WTC11 (cell line): ENCODE measurements at regions not wholly inside any gene's neighbourhood (a gene's known extent, or its start where the extent isn't known, plus 50 kb on each side); places are given as distances from the start of the nearest gene placed in this dataset.

Experiments
- ATAC-seq: fragments of 200-7000 bp; cut with Tn5 transposase; 2 replicates; pipeline ENCODE4 v1.10.0; 2021; ENCODE audit warnings: mild to moderate bottlenecking, moderate library complexity
- CTCF ChIA-PET: fragments of 300-600 bp; sonication (Branson Sonifier 250); formaldehyde crosslinking; loops from one replicate; lab custom pipeline; 2021; ENCODE audit warnings: antibody characterized with exemption; lab: Charles Lee
- POLR2A ChIA-PET: fragments of 350-600 bp; sonication (Branson Sonifier 250); formaldehyde crosslinking; loops from one replicate; lab custom pipeline; 2021; ENCODE audit warnings: antibody characterized with exemption; lab: Charles Lee
- DNase-seq: peaks from one replicate; pipeline ENCODE4 v3.0.0; 2021; ENCODE audit warnings: low spot score
- H3K27ac Mint-ChIP-seq: 2 replicates; pipeline ENCODE4 v1.8.0; 2021; ENCODE audit warnings: mixed read lengths
- H3K27me3 Mint-ChIP-seq: 2 replicates; pipeline ENCODE4 v1.8.0; 2021; ENCODE audit warnings: low read depth, mild to moderate bottlenecking, moderate library complexity, mixed read lengths
- H3K36me3 Mint-ChIP-seq: 2 replicates; pipeline ENCODE4 v1.8.0; 2021; ENCODE audit warnings: mixed read lengths
- H3K4me1 Mint-ChIP-seq: 2 replicates; pipeline ENCODE4 v1.8.0; 2022; ENCODE audit warnings: mixed read lengths
- H3K4me3 Mint-ChIP-seq: 2 replicates; pipeline ENCODE4 v1.8.0; 2021; ENCODE audit warnings: mild to moderate bottlenecking, moderate library complexity, mixed read lengths
- H3K9me3 Mint-ChIP-seq: 2 replicates; pipeline ENCODE4 v1.8.0; 2021; ENCODE audit warnings: mixed read lengths
- ARID4B ChIP-seq: sonication (generic); formaldehyde crosslinking; IDR thresholded peaks from 2 replicates; pipeline ENCODE4 v1.8.0; 2023; ENCODE audit warnings: missing genetic modification reagents, mild to moderate bottlenecking, borderline replicate concordance
- ATF2 ChIP-seq: sonication (generic); formaldehyde crosslinking; IDR thresholded peaks from 2 replicates; pipeline ENCODE4 v1.8.1; 2022; ENCODE audit warnings: low read depth, missing genetic modification reagents, borderline replicate concordance
- CBFB ChIP-seq: sonication (generic); formaldehyde crosslinking; IDR thresholded peaks from 2 replicates; pipeline ENCODE4 v1.8.1; 2022; ENCODE audit warnings: mild to moderate bottlenecking, low read depth, missing genetic modification reagents
- CDX4 ChIP-seq: fragments of 250-450 bp; sonication (Bioruptor Pico); IDR thresholded peaks from 2 replicates; pipeline ENCODE4 v1.9.0; 2021; ENCODE audit warnings: moderate library complexity, mild to moderate bottlenecking, inconsistent platforms, borderline replicate concordance
- CREM ChIP-seq: sonication (generic); formaldehyde crosslinking; IDR thresholded peaks from 2 replicates; pipeline ENCODE4 v1.8.1; 2022; ENCODE audit warnings: mild to moderate bottlenecking, missing genetic modification reagents, moderate library complexity
- E2F4 ChIP-seq: sonication (generic); formaldehyde crosslinking; IDR thresholded peaks from 2 replicates; pipeline ENCODE4 v1.8.1; 2022; ENCODE audit warnings: low read depth, mild to moderate bottlenecking, moderate library complexity, missing genetic modification reagents, borderline replicate concordance
- ETV6 ChIP-seq: sonication (generic); formaldehyde crosslinking; IDR thresholded peaks from 2 replicates; pipeline ENCODE4 v1.8.1; 2022; ENCODE audit warnings: mild to moderate bottlenecking, missing genetic modification reagents
- FOXJ3 ChIP-seq: sonication (generic); formaldehyde crosslinking; IDR thresholded peaks from 2 replicates; pipeline ENCODE4 v1.9.0; 2021; ENCODE audit warnings: missing genetic modification reagents, mild to moderate bottlenecking, borderline replicate concordance
- GABPB1 ChIP-seq: sonication (generic); formaldehyde crosslinking; IDR thresholded peaks from 2 replicates; pipeline ENCODE4 v1.8.1; 2023; ENCODE audit warnings: mild to moderate bottlenecking, missing genetic modification reagents
- GRHL2 ChIP-seq: fragments of 250-450 bp; sonication (Bioruptor Pico); IDR thresholded peaks from 2 replicates; pipeline ENCODE4 v1.8.0; 2022; ENCODE audit warnings: mild to moderate bottlenecking, moderate library complexity; ENCODE audit not compliant: insufficient replicate concordance, severe bottlenecking
- GTF2I ChIP-seq: fragments of 250-450 bp; sonication (Bioruptor Pico); conservative IDR thresholded peaks from 2 replicates; pipeline ENCODE4 v1.4.0; 2021; ENCODE audit warnings: mild to moderate bottlenecking
- HMGA2 ChIP-seq: fragments of 250-450 bp; sonication (Bioruptor Pico); IDR thresholded peaks from 2 replicates; pipeline ENCODE4 v1.4.0; 2021; ENCODE audit warnings: mild to moderate bottlenecking, moderate library complexity
- IRF1 ChIP-seq: sonication (generic); formaldehyde crosslinking; IDR thresholded peaks from 2 replicates; pipeline ENCODE4 v1.8.0; 2023; ENCODE audit warnings: missing genetic modification reagents
- IRF2 ChIP-seq: sonication (generic); formaldehyde crosslinking; IDR thresholded peaks from 2 replicates; pipeline ENCODE4 v1.8.0; 2022; ENCODE audit warnings: low read depth, missing genetic modification reagents, borderline replicate concordance
- MXD4 ChIP-seq: fragments of 250-450 bp; sonication (Bioruptor Pico); IDR thresholded peaks from 2 replicates; pipeline ENCODE4 v1.8.0; 2021; ENCODE audit warnings: mild to moderate bottlenecking, moderate library complexity, borderline replicate concordance
- NFATC4 ChIP-seq: fragments of 250-450 bp; sonication (Bioruptor Pico); IDR thresholded peaks from 2 replicates; pipeline ENCODE4 v1.9.0; 2021; ENCODE audit warnings: mild to moderate bottlenecking
- NFYB ChIP-seq: sonication (generic); formaldehyde crosslinking; conservative IDR thresholded peaks from 2 replicates; pipeline ENCODE4 v1.8.0; 2022; ENCODE audit warnings: low read depth, missing genetic modification reagents
- NR1H2 ChIP-seq: sonication (generic); formaldehyde crosslinking; IDR thresholded peaks from 2 replicates; pipeline ENCODE4 v1.9.0; 2021; ENCODE audit warnings: mild to moderate bottlenecking, moderate library complexity, missing genetic modification reagents
- PRRX2 ChIP-seq: fragments of 250-450 bp; sonication (Bioruptor Pico); IDR thresholded peaks from 2 replicates; pipeline ENCODE4 v1.8.0; 2021; ENCODE audit warnings: mild to moderate bottlenecking
- RELA ChIP-seq: sonication (generic); formaldehyde crosslinking; IDR thresholded peaks from 2 replicates; pipeline ENCODE4 v1.8.1; 2022; ENCODE audit warnings: missing genetic modification reagents, mild to moderate bottlenecking, borderline replicate concordance
- SMAD4 ChIP-seq: sonication (generic); formaldehyde crosslinking; IDR thresholded peaks from 2 replicates; pipeline ENCODE4 v1.8.0; 2022; ENCODE audit warnings: mild to moderate bottlenecking, missing genetic modification reagents
- TCF7 ChIP-seq: sonication (generic); formaldehyde crosslinking; IDR thresholded peaks from 2 replicates; pipeline ENCODE4 v1.8.0; 2022; ENCODE audit warnings: mild to moderate bottlenecking, low read depth, missing genetic modification reagents, moderate library complexity
- TEAD1 ChIP-seq: sonication (generic); formaldehyde crosslinking; IDR thresholded peaks from 2 replicates; pipeline ENCODE4 v1.8.0; 2022; ENCODE audit warnings: mild to moderate bottlenecking, missing genetic modification reagents
- TP53 ChIP-seq: sonication (generic); formaldehyde crosslinking; IDR thresholded peaks from 2 replicates; pipeline ENCODE4 v1.8.1; 2023; ENCODE audit warnings: mild to moderate bottlenecking, missing genetic modification reagents
- ZBTB43 ChIP-seq: sonication (generic); formaldehyde crosslinking; IDR thresholded peaks from 2 replicates; pipeline ENCODE4 v1.8.1; 2023; ENCODE audit warnings: mild to moderate bottlenecking, missing genetic modification reagents
- ZNF121 ChIP-seq: sonication (generic); formaldehyde crosslinking; IDR thresholded peaks from 2 replicates; pipeline ENCODE4 v1.8.0; 2023; ENCODE audit warnings: missing genetic modification reagents
- ZNF219 ChIP-seq: sonication (generic); formaldehyde crosslinking; IDR thresholded peaks from 2 replicates; pipeline ENCODE4 v1.8.0; 2023; ENCODE audit warnings: missing genetic modification reagents, mild to moderate bottlenecking, borderline replicate concordance
- ZNF232 ChIP-seq: sonication (generic); formaldehyde crosslinking; IDR thresholded peaks from 2 replicates; pipeline ENCODE4 v1.8.0; 2022; ENCODE audit warnings: mild to moderate bottlenecking, missing genetic modification reagents
- ZNF416 ChIP-seq: fragments of 250-450 bp; sonication (Bioruptor Pico); IDR thresholded peaks from 2 replicates; pipeline ENCODE4 v1.9.0; 2021; ENCODE audit warnings: mild to moderate bottlenecking, inconsistent platforms

GRCh38 chrX:10325611-10326010, 168.8 kb downstream of the CLCN4 start:
- POLR2A ChIA-PET = no interaction called here
- Mint-ChIP-seq H3K4me1 (no peaks in the 10 kb centered on the region; the same call in 1 of the 2 replicates), H3K36me3 (no peaks in the 10 kb centered on the region), H3K27me3 (no peaks in the 10 kb centered on the region), H3K27ac (no peak overlapping the region), H3K4me3 (no peak overlapping the region), H3K9me3 (no peaks in the 10 kb centered on the region)
- no peak for DNase-seq
- TF ChIP-seq ZNF219 (CRISPR knock-in tag) (no peak), TEAD1 (no peak), NFATC4 (CRISPR knock-in tag) (no peak), TP53 (no peak), ZBTB43 (no peak), RELA (CRISPR knock-in tag) (no peak), ETV6 (CRISPR knock-in tag) (no peak), ZNF121 (CRISPR knock-in tag) (no peak), MXD4 (CRISPR knock-in tag) (no peak), CREM (CRISPR knock-in tag) (no peak), ZNF416 (CRISPR knock-in tag) (no peak), E2F4 (no peak)
- no peak for ATAC-seq
- CTCF ChIA-PET = interaction anchor here (0.7 kb wide), 1 partner anchor 74 kb away, joined by 3 read pairs; no protein-coding TSS in a partner anchor

- Mint-ChIP-seq H3K27ac (no peak overlapping the region), H3K36me3 (no peaks in the 10 kb centered on the region), H3K4me3 (no peak overlapping the region)
These were observed 169.8 kb downstream of the CLCN4 start for GRCh38 chrX:10326578-10326977.

GRCh38 chrX:10327651-10328050, 170.9 kb downstream of the CLCN4 start:
- ChIA-PET POLR2A (no interaction called here), CTCF (no interaction called here)
- DNase-seq = no peak
- H3K36me3 Mint-ChIP-seq = no peaks in the 10 kb centered on the region
- H3K4me1 Mint-ChIP-seq = peaks cover 17% of the 10 kb centered on the region
- ATAC-seq = peak; percentile 87
- no peak overlapping the region for H3K27ac Mint-ChIP-seq
- H3K4me3 Mint-ChIP-seq = no peak overlapping the region
- H3K9me3 Mint-ChIP-seq = no peaks in the 10 kb centered on the region
- H3K27me3 Mint-ChIP-seq = no peaks in the 10 kb centered on the region; the same call in 1 of the 2 replicates
- no peak for TF ChIP-seq ZNF121 (CRISPR knock-in tag)
- TF ChIP-seq ATF2 = no peak
- TF ChIP-seq CDX4 = no peak
- TF ChIP-seq IRF1 (CRISPR knock-in tag) = no peak
- no peak for TF ChIP-seq FOXJ3 (CRISPR knock-in tag)
- no peak for TF ChIP-seq NR1H2
- no peak for TF ChIP-seq IRF2
- no peak for TF ChIP-seq ARID4B (CRISPR knock-in tag)
- TF ChIP-seq GABPB1 (CRISPR knock-in tag) = no peak
- no peak for TF ChIP-seq ZNF232
- no peak for TF ChIP-seq HMGA2 (CRISPR knock-in tag)
- no peak for TF ChIP-seq CBFB (CRISPR knock-in tag)

More at GRCh38 chrX:10326578-10326977, 169.8 kb downstream of the CLCN4 start:
- Mint-ChIP-seq H3K27me3 (no peaks in the 10 kb centered on the region; the same call in 1 of the 2 replicates), H3K4me1 (peaks cover 6% of the 10 kb centered on the region)
- no peak for ATAC-seq
- no peak for TF ChIP-seq SMAD4 (CRISPR knock-in tag)
- TF ChIP-seq ZNF416 (CRISPR knock-in tag) = no peak
- no peak for TF ChIP-seq PRRX2 (CRISPR knock-in tag)
- TF ChIP-seq TCF7 (CRISPR knock-in tag) = no peak
- no peak for TF ChIP-seq GRHL2 (CRISPR knock-in tag)
- no peak for TF ChIP-seq GTF2I (CRISPR knock-in tag)
- no peak for TF ChIP-seq NFYB (CRISPR knock-in tag)
- no peak for TF ChIP-seq ZNF232
- TF ChIP-seq, all 79 proteins: peak for 0
- DNase-seq = no peak
- H3K9me3 Mint-ChIP-seq = no peaks in the 10 kb centered on the region
- ChIA-PET POLR2A (no interaction called here), CTCF (no interaction called here)
